BE2C (cell line): ENCODE measurements at regions not wholly inside any gene's neighbourhood (a gene's known extent, or its start where the extent isn't known, plus 50 kb on each side); places are given as distances from the start of the nearest gene placed in this dataset.
"Not testable (repeated sequence)": the region's sequence is repeated elsewhere in the genome, so short reads cannot be mapped to it uniquely, and the experiment has no call there.

Experiments
- DNase-seq: peaks from one replicate; pipeline ENCODE4 v3.0.0-alpha.2; 2020
- H3K27me3 ChIP-seq: fragments of 250-450 bp; sonication (Bioruptor Pico); 2 replicates; pipeline ENCODE4 v1.5.1; 2020; ENCODE audit warnings: mild to moderate bottlenecking
- H3K36me3 ChIP-seq: fragments of 250-450 bp; sonication (Bioruptor Pico); 2 replicates; pipeline ENCODE4 v1.5.1; 2020; ENCODE audit warnings: mild to moderate bottlenecking
- H3K4me1 ChIP-seq: fragments of 250-450 bp; sonication (Bioruptor Pico); 2 replicates; pipeline ENCODE4 v1.5.1; 2020
- H3K4me3 ChIP-seq: 2 replicates; pipeline ENCODE4 v1.5.1; 2011; ENCODE audit warnings: low read depth, low read length
- H3K9me3 ChIP-seq: fragments of 250-450 bp; sonication (Bioruptor Pico); 2 replicates; pipeline ENCODE4 v1.5.1; 2020
- TF ChIP-seq, protein P1 (sequence below): IDR thresholded peaks from 2 replicates; pipeline ENCODE4 v1.5.1; 2012; ENCODE audit warnings: mild to moderate bottlenecking, low read depth, low read length

DNA sequence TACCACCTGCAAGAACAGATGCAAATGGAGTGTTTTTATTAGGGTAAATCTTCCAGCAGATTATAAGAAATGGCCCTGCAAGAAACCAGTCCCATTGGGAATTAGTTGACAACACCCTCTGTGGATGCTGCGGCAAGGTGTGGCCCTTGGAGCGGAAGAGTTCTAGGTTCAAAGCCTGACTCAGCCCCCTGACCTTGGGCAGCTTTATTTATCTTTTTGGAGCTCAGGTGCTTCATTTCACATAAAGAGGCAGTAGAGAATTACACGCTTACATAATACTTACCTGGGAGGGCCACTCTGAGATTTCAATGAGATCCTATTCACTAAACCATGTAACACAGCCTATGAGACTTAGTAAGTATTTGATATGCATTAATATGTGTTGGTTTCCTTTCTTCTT lies 318.2 kb upstream of the SOX9 start:
- TF ChIP-seq, protein P1, sequence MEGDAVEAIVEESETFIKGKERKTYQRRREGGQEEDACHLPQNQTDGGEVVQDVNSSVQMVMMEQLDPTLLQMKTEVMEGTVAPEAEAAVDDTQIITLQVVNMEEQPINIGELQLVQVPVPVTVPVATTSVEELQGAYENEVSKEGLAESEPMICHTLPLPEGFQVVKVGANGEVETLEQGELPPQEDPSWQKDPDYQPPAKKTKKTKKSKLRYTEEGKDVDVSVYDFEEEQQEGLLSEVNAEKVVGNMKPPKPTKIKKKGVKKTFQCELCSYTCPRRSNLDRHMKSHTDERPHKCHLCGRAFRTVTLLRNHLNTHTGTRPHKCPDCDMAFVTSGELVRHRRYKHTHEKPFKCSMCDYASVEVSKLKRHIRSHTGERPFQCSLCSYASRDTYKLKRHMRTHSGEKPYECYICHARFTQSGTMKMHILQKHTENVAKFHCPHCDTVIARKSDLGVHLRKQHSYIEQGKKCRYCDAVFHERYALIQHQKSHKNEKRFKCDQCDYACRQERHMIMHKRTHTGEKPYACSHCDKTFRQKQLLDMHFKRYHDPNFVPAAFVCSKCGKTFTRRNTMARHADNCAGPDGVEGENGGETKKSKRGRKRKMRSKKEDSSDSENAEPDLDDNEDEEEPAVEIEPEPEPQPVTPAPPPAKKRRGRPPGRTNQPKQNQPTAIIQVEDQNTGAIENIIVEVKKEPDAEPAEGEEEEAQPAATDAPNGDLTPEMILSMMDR: no peak
- no peaks in the 10 kb centered on the region for H3K9me3 ChIP-seq
- no peak for DNase-seq
- no peak overlapping the region for H3K4me3 ChIP-seq
- no peaks in the 10 kb centered on the region for H3K36me3 ChIP-seq
- no peaks in the 10 kb centered on the region for H3K27me3 ChIP-seq
- peaks cover 8% of the 10 kb centered on the region; the same call in 1 of the 2 replicates for H3K4me1 ChIP-seq

- TF ChIP-seq, protein P1: no peak
- no peaks in the 10 kb centered on the region for H3K9me3 ChIP-seq
- H3K36me3 ChIP-seq: no peaks in the 10 kb centered on the region
- H3K4me3 ChIP-seq: no peak overlapping the region
- no peak for DNase-seq
- peaks cover 8% of the 10 kb centered on the region; the same call in 1 of the 2 replicates for H3K4me1 ChIP-seq
- no peaks in the 10 kb centered on the region for H3K27me3 ChIP-seq
These were observed 317.1 kb upstream of the SOX9 start for GRCh38 chr17:71803656-71804284.

DNA sequence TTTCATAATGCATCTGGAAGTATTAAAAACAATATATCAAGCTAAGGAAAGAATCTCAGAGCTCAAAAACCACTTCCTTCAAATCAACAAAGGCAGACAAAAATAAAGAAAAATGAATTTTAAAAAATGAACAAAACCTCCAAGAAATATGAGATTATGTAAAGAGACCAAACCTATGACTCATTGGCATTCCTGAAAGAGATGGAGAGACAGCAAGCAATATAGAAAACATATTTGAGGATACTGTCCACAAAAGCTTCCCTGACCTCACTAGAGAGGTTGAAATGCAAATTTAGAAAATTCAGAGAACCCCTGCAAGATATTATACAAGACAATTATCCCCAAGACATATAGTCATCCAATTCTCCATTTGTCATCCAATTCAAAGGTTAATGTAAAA lies 311.3 kb upstream of the SOX9 start:
- no peak for DNase-seq
- Histone ChIP-seq H3K4me3 (no peak overlapping the region), H3K9me3 (no peaks in the 10 kb centered on the region), H3K36me3 (no peaks in the 10 kb centered on the region), H3K27me3 (no peaks in the 10 kb centered on the region), H3K4me1 (no peaks in the 10 kb centered on the region)
- TF ChIP-seq, protein P1: no peak

GRCh38 chr17:71813861-71814260 lies 307.0 kb upstream of the SOX9 start:
- not testable (repeated sequence) for H3K4me1 ChIP-seq, H3K4me3 ChIP-seq, H3K36me3 ChIP-seq, H3K27me3 ChIP-seq, DNase-seq, H3K9me3 ChIP-seq

- Histone ChIP-seq H3K27me3 (no peaks in the 10 kb centered on the region), H3K4me1 (peaks cover 13% of the 10 kb centered on the region), H3K4me3 (no peak overlapping the region), H3K9me3 (no peaks in the 10 kb centered on the region; the same call in 1 of the 2 replicates), H3K36me3 (no peaks in the 10 kb centered on the region)
- TF ChIP-seq, protein P1: no peak
- no peak for DNase-seq
These were observed 299.3 kb upstream of the SOX9 start for GRCh38 chr17:71821511-71821910.

DNA sequence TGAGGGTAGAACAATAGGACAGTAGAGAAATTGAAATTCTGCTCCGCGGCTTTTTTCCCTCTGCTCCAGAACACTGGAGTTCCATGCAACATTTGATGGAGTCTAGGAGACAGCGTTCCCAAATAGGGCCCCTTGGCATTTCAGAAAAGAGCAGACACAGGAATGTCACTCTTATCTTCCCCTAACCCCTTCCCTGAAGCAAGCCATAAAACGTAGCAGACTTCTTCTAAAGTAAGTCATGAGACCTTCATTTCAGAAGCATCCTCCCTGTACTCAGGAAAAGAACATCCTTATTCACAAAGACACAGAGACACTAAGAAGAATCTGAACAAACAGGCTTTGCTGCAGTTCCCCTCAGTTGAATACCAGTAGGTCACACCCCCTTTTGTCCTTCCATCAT lies 296.1 kb upstream of the SOX9 start:
- H3K27me3 ChIP-seq: no peaks in the 10 kb centered on the region
- DNase-seq: no peak

More for the DNA sequence above, 296.1 kb upstream of the SOX9 start:
- peaks cover 18% of the 10 kb centered on the region for H3K4me1 ChIP-seq
- H3K4me3 ChIP-seq: no peak overlapping the region
- H3K36me3 ChIP-seq: no peaks in the 10 kb centered on the region
- TF ChIP-seq, protein P1: no peak
- no peaks in the 10 kb centered on the region for H3K9me3 ChIP-seq
